Stomach smooth muscle (tissue), 2 donors: ENCODE measurements at regions not wholly inside any gene's neighbourhood (a gene's known extent, or its start where the extent isn't known, plus 50 kb on each side); places are given as distances from the start of the nearest gene placed in this dataset.

ENCODE experiments used
- H3K27ac ChIP-seq: one replicate; pipeline ENCODE4 v1.7.0; 2013; ENCODE audit warnings: mild to moderate bottlenecking, low read length, inconsistent platforms
- H3K27me3 ChIP-seq, 2 donors: one replicate each; pipeline ENCODE4 v1.7.0; 2013; ENCODE audit warnings: low read length in 2 of 2; ENCODE audit not compliant: insufficient read depth in 2 of 2, control insufficient read depth in 1 of 2
- H3K36me3 ChIP-seq, 2 donors: one replicate each; pipeline ENCODE4 v1.7.0; 2013; ENCODE audit warnings: low read length in 2 of 2; ENCODE audit not compliant: control insufficient read depth in 2 of 2, insufficient read depth in 2 of 2
- H3K4me1 ChIP-seq: one replicate; pipeline ENCODE4 v1.7.0; 2013; ENCODE audit warnings: low read length; ENCODE audit not compliant: control insufficient read depth, insufficient read depth
- H3K4me3 ChIP-seq, 2 donors: one replicate each; pipeline ENCODE4 v1.7.0; 2013; ENCODE audit warnings: low read length in 2 of 2
- H3K9ac ChIP-seq, 2 donors: one replicate each; pipeline ENCODE4 v1.7.0; 2013; ENCODE audit warnings: low read length in 2 of 2, mild to moderate bottlenecking in 1 of 2
- H3K9me3 ChIP-seq, 2 donors: one replicate each; pipeline ENCODE4 v1.7.0; 2013; ENCODE audit warnings: low read length in 2 of 2; ENCODE audit not compliant: control insufficient read depth in 2 of 2
- donor health status: healthy.
- donor health status: Pancreatic carcinoma.

DNA sequence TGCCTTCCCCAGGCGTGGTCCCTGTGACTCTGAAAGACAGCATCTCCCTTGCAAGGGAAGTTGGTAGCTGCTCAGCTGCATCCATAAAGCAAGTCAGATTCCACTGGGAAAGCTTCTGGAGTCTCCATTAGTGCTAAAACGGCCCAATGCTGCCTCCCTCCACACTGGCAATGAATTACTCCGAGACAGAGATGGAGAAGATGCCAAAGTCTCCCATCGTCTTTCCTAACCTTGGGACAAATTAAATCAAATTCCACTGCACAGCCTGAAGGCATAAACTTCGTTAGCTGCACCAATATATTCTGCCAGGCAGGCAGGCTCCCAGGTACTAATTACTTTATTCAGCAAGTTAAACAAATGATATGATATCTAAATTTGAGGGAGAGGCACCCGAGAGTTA is 106.3 kb upstream of the GJB5 start:
- no peak overlapping the region for H3K27ac ChIP-seq
- H3K27me3 ChIP-seq: peaks cover 23 to 50% of the 10 kb centered on the region in 2 donors
- H3K36me3 ChIP-seq: no peaks in the 10 kb centered on the region
- H3K9ac ChIP-seq: no peak overlapping the region
- no peaks in the 10 kb centered on the region for H3K4me1 ChIP-seq
- H3K4me3 ChIP-seq: no peak overlapping the region
- no peaks in the 10 kb centered on the region for H3K9me3 ChIP-seq

DNA sequence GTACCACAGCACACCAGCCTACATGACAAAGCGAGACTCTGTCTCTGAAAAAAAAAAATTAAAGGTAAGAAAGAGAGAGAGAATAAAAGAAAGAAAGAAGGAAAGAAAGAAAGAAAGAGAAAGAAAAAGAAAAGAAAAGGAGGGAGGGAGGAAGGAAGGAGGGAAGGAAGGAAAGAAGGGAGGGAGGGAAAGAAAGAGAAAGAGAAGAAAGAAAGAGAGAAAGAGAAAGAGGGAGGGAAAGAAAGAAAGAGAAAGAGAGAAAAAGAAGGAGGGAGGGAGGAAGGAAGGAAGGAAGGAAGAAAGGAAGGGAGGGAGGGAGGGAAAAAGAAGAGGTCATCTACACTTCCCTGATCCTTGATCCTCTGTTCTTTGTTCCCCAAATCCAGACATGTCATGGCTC is 104.8 kb upstream of the GJB5 start:
- Histone ChIP-seq H3K27me3 (peaks cover 23 to 39% of the 10 kb centered on the region in 2 donors), H3K4me3 (no peak overlapping the region), H3K36me3 (no peaks in the 10 kb centered on the region), H3K9ac (no peak overlapping the region), H3K27ac (no peak overlapping the region), H3K9me3 (no peaks in the 10 kb centered on the region), H3K4me1 (no peaks in the 10 kb centered on the region)

DNA sequence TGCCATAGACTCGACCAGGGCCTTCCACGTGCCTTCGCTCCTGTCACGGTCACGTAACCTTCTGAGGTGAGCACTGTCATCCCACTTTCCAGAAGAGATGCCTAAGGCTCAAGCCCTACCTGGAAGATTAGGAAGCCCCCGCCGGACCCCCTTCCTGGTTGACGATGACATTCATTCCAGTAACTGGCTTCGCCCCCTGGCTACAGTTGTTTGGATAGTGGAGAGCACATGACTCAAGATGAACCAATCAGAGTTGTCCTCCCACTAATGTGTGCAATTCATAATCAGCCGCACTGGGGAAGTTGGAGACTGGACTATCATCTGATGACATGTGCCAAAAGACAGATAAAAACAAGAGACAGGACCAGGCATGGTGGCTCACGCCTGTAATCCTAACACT is 104.0 kb upstream of the GJB5 start:
- H3K9me3 ChIP-seq: no peaks in the 10 kb centered on the region
- H3K36me3 ChIP-seq: no peaks in the 10 kb centered on the region
- no peak overlapping the region for H3K27ac ChIP-seq
- peaks cover 23 to 38% of the 10 kb centered on the region in 2 donors for H3K27me3 ChIP-seq
- no peak overlapping the region for H3K4me3 ChIP-seq
- H3K9ac ChIP-seq: no peak overlapping the region
- H3K4me1 ChIP-seq: no peaks in the 10 kb centered on the region

DNA sequence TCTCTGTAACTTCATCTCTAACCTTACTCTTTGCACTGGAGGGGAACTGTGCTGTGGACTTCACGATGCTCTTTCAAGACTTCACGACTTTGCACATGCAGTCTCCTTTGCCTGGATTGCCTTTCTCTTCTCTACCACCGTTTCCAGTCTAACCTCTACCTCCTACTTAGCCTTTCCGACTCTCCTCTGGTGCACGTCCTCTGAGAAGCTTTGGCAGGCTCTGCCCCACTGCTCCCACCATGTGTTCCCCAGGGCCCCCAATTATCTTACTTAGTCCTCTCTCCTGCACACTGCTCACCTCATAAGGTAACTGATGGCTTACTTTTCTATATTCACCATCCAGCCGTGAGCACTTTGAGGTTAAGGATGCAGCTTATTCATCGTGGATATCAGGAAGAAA is 101.7 kb upstream of the GJB5 start:
- H3K36me3 ChIP-seq: no peaks in the 10 kb centered on the region
- no peaks in the 10 kb centered on the region for H3K9me3 ChIP-seq
- H3K4me3 ChIP-seq: no peak overlapping the region
- H3K27ac ChIP-seq: no peak overlapping the region
- H3K27me3 ChIP-seq: peaks cover 21 to 34% of the 10 kb centered on the region in 2 donors
- no peaks in the 10 kb centered on the region for H3K4me1 ChIP-seq
- H3K9ac ChIP-seq: no peak overlapping the region

DNA sequence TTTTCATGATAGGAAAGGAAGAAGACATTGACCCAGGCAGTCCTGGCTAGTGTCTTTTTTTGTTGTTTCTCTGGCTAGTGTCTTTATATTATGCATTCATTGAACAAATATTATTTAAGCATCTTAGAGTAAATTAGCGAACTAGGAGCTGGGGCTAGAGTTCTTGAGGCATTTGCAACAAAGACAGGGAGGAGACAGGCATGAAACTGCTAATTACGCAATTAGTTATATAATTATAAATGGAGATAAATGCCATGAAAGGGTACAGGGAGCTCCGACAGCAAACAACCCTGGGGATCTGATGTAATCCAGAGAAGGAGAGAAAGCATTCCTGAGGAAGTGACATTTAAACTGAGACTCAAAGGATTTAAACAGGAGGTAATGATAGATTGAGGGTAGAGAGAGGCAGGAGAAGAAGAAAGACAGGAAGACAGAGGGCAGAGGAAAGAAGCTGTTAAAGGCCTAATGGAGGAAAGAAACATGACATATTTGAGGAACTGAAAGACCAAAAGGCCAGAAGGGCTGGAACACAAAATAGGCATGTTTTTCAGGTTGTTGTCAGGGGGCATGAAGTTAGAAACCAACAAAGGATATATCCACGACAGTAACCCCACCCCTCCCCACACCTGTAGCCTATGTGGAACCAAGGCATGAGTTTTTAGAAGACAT is 99.5 kb upstream of the GJB5 start:
- H3K4me3 ChIP-seq: no peak overlapping the region
- H3K36me3 ChIP-seq: no peaks in the 10 kb centered on the region
- H3K27me3 ChIP-seq: peaks cover 12 to 25% of the 10 kb centered on the region in 2 donors

DNA sequence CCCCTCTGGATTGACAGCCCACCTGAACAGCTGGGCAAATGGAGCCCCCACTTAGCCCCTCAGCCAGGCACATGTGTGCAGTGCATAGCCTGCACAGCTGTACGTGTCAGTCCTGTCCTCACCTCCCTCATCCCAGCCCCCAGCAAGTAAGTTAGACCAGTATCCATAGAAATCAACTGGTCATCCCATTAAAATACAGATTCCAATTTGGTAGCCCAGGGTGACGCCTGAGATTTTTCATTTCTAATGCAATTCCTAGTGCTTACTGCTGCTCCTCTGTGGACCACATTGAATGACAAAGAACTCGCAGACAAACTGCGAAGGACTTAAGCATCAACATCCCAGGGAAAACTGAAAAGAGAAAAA is 99.0 kb upstream of the GJB5 start:
- Histone ChIP-seq H3K9ac (no peak overlapping the region), H3K4me3 (no peak overlapping the region)

More for the DNA sequence above, 99.5 kb upstream of the GJB5 start:
- Histone ChIP-seq H3K27ac (no peak overlapping the region), H3K9me3 (no peaks in the 10 kb centered on the region), H3K9ac (no peak overlapping the region), H3K4me1 (no peaks in the 10 kb centered on the region)

DNA sequence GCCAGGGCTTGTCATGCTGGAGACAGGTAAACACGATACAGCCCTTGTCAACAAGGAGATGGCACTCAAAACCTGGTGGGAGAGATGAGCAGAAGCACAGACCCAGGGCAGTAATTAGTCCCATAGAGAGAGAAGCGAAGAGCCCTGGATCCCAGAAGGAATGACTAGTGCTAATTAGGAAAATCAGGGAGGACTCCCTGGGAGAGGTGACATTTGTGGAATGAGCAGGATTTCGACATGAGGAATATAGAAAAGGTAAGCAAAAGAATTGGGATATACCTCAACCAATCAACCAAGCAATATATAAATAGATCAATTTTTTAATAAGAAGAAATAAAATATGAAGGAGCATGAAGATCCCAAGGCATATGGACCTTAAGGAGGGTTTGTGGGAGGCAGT is 98.5 kb upstream of the GJB5 start:
- Histone ChIP-seq H3K27me3 (peaks cover 12 to 19% of the 10 kb centered on the region in 2 donors), H3K36me3 (no peaks in the 10 kb centered on the region), H3K9ac (no peak overlapping the region), H3K4me1 (no peaks in the 10 kb centered on the region), H3K27ac (no peak overlapping the region), H3K9me3 (no peaks in the 10 kb centered on the region), H3K4me3 (no peak overlapping the region)

More for the DNA sequence above, 99.0 kb upstream of the GJB5 start:
- Histone ChIP-seq H3K36me3 (no peaks in the 10 kb centered on the region), H3K4me1 (no peaks in the 10 kb centered on the region), H3K9me3 (no peaks in the 10 kb centered on the region), H3K27ac (no peak overlapping the region), H3K27me3 (peaks cover 12 to 21% of the 10 kb centered on the region in 2 donors)

DNA sequence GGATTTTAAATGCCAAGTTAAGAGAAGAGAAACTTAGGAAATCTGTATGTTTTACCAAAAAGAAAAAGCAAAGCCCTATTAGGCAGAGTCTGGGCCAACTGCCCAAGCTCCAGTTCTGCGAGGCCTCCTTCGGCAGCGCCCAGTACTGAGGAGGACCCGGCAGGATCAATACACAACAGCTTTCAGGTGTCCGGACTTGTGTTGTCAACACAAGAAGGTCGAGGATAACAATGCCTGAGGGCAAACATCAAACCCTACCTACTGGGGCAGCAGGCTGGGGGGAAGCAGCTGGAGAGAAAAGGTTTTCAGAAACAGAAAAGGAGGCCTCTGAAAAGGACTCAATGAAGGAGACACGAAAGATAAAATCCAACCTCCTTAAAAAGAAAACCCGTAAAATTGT is 98.1 kb upstream of the GJB5 start:
- no peak overlapping the region for H3K4me3 ChIP-seq
- H3K9ac ChIP-seq: no peak overlapping the region
- peaks cover 12 to 21% of the 10 kb centered on the region in 2 donors for H3K27me3 ChIP-seq
- H3K36me3 ChIP-seq: no peaks in the 10 kb centered on the region
- no peak overlapping the region for H3K27ac ChIP-seq
- H3K9me3 ChIP-seq: no peaks in the 10 kb centered on the region
- no peaks in the 10 kb centered on the region for H3K4me1 ChIP-seq

DNA sequence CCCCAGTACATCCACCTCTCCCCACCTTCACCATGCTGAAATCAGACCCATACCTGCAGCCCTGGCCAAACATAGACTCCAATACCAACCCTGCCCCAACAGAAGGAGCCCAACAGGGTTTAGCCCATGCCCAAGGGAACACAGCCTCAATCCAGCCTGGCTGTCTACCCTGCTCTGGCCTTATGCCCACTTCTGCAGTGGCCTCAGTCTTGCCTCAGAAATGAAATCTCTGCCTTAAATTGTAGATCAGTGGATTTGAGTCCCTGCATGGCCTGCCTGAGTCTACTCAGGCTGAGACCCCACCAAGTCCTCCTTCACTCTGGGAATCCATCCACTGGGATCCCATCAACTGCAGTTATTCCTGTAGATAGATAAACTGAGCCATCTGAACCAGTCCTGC is 97.6 kb upstream of the GJB5 start:
- Histone ChIP-seq H3K4me1 (no peaks in the 10 kb centered on the region), H3K9ac (no peak overlapping the region), H3K27me3 (peaks cover 9 to 21% of the 10 kb centered on the region in 2 donors), H3K9me3 (no peaks in the 10 kb centered on the region), H3K4me3 (no peak overlapping the region), H3K36me3 (no peaks in the 10 kb centered on the region), H3K27ac (no peak overlapping the region)

DNA sequence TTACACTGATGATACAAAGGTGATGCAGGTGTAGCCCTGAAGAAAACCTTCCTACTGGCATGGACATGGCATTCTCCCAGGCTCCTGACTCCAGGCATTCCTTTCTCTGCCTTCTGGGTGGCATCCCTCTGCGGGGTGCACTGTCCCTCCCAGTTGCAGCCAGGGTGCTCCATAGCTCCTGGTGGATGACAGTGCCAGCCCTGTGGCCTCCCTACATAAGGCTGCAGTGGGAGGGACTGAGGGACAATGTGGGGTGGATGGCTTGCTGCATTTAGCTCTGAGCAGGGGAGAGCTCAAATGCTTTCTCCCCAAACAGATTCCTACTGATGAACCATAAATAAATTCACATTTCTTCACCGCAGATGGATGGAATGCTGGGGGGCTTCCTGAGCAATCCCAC is 97.0 kb upstream of the GJB5 start:
- Histone ChIP-seq H3K9ac (no peak overlapping the region), H3K27ac (no peak overlapping the region), H3K9me3 (no peaks in the 10 kb centered on the region), H3K36me3 (no peaks in the 10 kb centered on the region), H3K4me3 (no peak overlapping the region), H3K27me3 (peaks cover 4 to 17% of the 10 kb centered on the region in 2 donors), H3K4me1 (no peaks in the 10 kb centered on the region)

DNA sequence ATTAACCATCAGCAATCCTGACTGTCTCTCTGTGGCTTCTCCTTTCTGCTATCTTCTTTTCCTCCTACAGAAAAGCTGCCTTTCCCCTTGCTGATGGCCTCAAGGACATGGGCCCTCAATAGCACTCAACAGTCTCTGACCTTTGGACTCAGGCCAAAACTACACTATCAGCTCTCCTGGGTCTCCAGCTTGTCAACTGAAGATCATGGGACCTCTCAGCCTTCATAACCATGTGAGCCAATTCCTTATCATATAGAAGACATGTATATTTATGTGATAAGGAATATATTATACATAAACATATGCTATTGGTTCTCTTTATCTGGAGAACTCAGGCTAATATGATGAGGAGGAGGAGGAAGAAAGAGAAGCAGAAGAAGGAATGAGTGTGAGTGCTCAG is 91.8 kb upstream of the GJB5 start:
- H3K4me3 ChIP-seq: no peak overlapping the region
- H3K27ac ChIP-seq: no peak overlapping the region
- no peak overlapping the region for H3K9ac ChIP-seq
- H3K4me1 ChIP-seq: no peaks in the 10 kb centered on the region
- H3K9me3 ChIP-seq: peaks cover 0 to 2% of the 10 kb centered on the region in 2 donors
- no peaks in the 10 kb centered on the region for H3K36me3 ChIP-seq
- H3K27me3 ChIP-seq: peaks cover 3 to 4% of the 10 kb centered on the region in 2 donors
